ENCODE measurements at regions not wholly inside any gene's neighbourhood (a gene's known extent, or its start where the extent isn't known, plus 50 kb on each side); places are given as distances from the start of the nearest gene placed in this dataset.

GRCh38 chr5:37966871-37967270, 127.0 kb upstream of the GDNF start:
- no peak overlapping the region for H3K4me3 Mint-ChIP-seq (ENCODE audit: unreplicated experiment)
- H3K9me3 Mint-ChIP-seq (ENCODE audit: low read depth): no peaks in the 10 kb centered on the region
- H3K27me3 Mint-ChIP-seq (ENCODE audit: low read depth): peaks cover 15% of the 10 kb centered on the region
- DNase-seq (ENCODE audit: low spot score): no peak
- no peak overlapping the region for H3K27ac Mint-ChIP-seq (ENCODE audit: unreplicated experiment)
- no peaks in the 10 kb centered on the region for H3K36me3 Mint-ChIP-seq (ENCODE audit: low read depth)
- TF ChIP-seq CTCF (IDR thresholded peaks at IDR 0.05): no peak
- peaks cover 21% of the 10 kb centered on the region for H3K4me1 Mint-ChIP-seq (ENCODE audit: low read depth)

- no peak for DNase-seq (ENCODE audit: low spot score)
- H3K9me3 Mint-ChIP-seq (ENCODE audit: low read depth): no peaks in the 10 kb centered on the region
Observed at GRCh38 chr5:37966291-37966690, 126.5 kb upstream of the GDNF start.

GRCh38 chr5:37962389-37962788, 122.5 kb upstream of the GDNF start:
- no peak for DNase-seq (ENCODE audit: low spot score)
- no peak overlapping the region for H3K27ac Mint-ChIP-seq (ENCODE audit: unreplicated experiment)
- H3K4me3 Mint-ChIP-seq (ENCODE audit: unreplicated experiment): no peak overlapping the region
- TF ChIP-seq CTCF (IDR thresholded peaks at IDR 0.05): no peak
- H3K9me3 Mint-ChIP-seq (ENCODE audit: low read depth): peaks cover 30% of the 10 kb centered on the region
- H3K27me3 Mint-ChIP-seq (ENCODE audit: low read depth): peaks cover 9% of the 10 kb centered on the region
- H3K4me1 Mint-ChIP-seq (ENCODE audit: low read depth): peaks cover 15% of the 10 kb centered on the region
- peaks cover 7% of the 10 kb centered on the region for H3K36me3 Mint-ChIP-seq (ENCODE audit: low read depth)

More at GRCh38 chr5:37966291-37966690, 126.5 kb upstream of the GDNF start:
- no peak overlapping the region for H3K4me3 Mint-ChIP-seq (ENCODE audit: unreplicated experiment)
- TF ChIP-seq CTCF (IDR thresholded peaks at IDR 0.05): no peak
- no peak overlapping the region for H3K27ac Mint-ChIP-seq (ENCODE audit: unreplicated experiment)
- peaks cover 17% of the 10 kb centered on the region for H3K4me1 Mint-ChIP-seq (ENCODE audit: low read depth)
- no peaks in the 10 kb centered on the region for H3K36me3 Mint-ChIP-seq (ENCODE audit: low read depth)
- H3K27me3 Mint-ChIP-seq (ENCODE audit: low read depth): peaks cover 16% of the 10 kb centered on the region

GRCh38 chr5:37957218-37957617, 117.4 kb upstream of the GDNF start:
- DNase-seq (ENCODE audit: low spot score): no peak
- no peak for TF ChIP-seq CTCF (IDR thresholded peaks at IDR 0.05)
- H3K9me3 Mint-ChIP-seq (ENCODE audit: low read depth): peaks cover 30% of the 10 kb centered on the region

GRCh38 chr5:37955748-37956147, 115.9 kb upstream of the GDNF start:
- H3K9me3 Mint-ChIP-seq (ENCODE audit: low read depth): peaks cover 28% of the 10 kb centered on the region
- no peak for DNase-seq (ENCODE audit: low spot score)

More at GRCh38 chr5:37957218-37957617, 117.4 kb upstream of the GDNF start:
- Mint-ChIP-seq H3K4me1 (ENCODE audit: low read depth) (no peaks in the 10 kb centered on the region), H3K27me3 (ENCODE audit: low read depth) (peaks cover 6% of the 10 kb centered on the region), H3K4me3 (ENCODE audit: unreplicated experiment) (no peak overlapping the region), H3K27ac (ENCODE audit: unreplicated experiment) (no peak overlapping the region), H3K36me3 (ENCODE audit: low read depth) (peaks cover 7% of the 10 kb centered on the region)

More at GRCh38 chr5:37955748-37956147, 115.9 kb upstream of the GDNF start:
- TF ChIP-seq CTCF (IDR thresholded peaks at IDR 0.05): no peak
- peaks cover 7% of the 10 kb centered on the region for H3K36me3 Mint-ChIP-seq (ENCODE audit: low read depth)
- H3K27ac Mint-ChIP-seq (ENCODE audit: unreplicated experiment): no peak overlapping the region
- H3K4me1 Mint-ChIP-seq (ENCODE audit: low read depth): no peaks in the 10 kb centered on the region
- peaks cover 2% of the 10 kb centered on the region for H3K27me3 Mint-ChIP-seq (ENCODE audit: low read depth)
- H3K4me3 Mint-ChIP-seq (ENCODE audit: unreplicated experiment): no peak overlapping the region
